ENCODE measurements at regions not wholly inside any gene's neighbourhood (a gene's known extent, or its start where the extent isn't known, plus 50 kb on each side); places are given as distances from the start of the nearest gene placed in this dataset.

DNA sequence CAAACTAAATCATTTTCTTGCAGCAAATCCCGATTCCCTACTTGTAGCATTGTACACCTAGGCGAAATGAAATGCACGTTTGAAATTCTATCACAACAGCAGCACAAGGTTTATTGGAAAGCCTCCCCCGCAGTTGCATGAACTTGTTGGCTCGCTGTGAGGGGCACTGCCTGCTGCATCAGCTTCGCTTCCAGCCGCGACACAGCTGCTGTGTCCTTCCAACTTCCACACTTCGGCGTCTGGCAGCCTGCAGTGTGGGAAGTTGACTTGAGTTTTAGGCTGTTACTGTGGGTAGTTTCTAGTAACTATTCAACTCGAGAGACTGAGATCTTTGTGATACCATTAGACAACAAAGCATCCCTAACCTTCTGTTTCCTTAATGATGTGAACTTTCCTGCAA lies 315.8 kb upstream of the TPK1 start:
- TF ChIP-seq, protein P1, sequence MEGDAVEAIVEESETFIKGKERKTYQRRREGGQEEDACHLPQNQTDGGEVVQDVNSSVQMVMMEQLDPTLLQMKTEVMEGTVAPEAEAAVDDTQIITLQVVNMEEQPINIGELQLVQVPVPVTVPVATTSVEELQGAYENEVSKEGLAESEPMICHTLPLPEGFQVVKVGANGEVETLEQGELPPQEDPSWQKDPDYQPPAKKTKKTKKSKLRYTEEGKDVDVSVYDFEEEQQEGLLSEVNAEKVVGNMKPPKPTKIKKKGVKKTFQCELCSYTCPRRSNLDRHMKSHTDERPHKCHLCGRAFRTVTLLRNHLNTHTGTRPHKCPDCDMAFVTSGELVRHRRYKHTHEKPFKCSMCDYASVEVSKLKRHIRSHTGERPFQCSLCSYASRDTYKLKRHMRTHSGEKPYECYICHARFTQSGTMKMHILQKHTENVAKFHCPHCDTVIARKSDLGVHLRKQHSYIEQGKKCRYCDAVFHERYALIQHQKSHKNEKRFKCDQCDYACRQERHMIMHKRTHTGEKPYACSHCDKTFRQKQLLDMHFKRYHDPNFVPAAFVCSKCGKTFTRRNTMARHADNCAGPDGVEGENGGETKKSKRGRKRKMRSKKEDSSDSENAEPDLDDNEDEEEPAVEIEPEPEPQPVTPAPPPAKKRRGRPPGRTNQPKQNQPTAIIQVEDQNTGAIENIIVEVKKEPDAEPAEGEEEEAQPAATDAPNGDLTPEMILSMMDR (IDR thresholded peaks at IDR 0.05; ENCODE audit: low read depth, low read length) = no peak
- no peak for TF ChIP-seq EZH2phosphoT487 (IDR thresholded peaks at IDR 0.05; ENCODE audit: low read depth)
